ENCODE measurements at regions not wholly inside any gene's neighbourhood (a gene's known extent, or its start where the extent isn't known, plus 50 kb on each side); places are given as distances from the start of the nearest gene placed in this dataset.

DNA sequence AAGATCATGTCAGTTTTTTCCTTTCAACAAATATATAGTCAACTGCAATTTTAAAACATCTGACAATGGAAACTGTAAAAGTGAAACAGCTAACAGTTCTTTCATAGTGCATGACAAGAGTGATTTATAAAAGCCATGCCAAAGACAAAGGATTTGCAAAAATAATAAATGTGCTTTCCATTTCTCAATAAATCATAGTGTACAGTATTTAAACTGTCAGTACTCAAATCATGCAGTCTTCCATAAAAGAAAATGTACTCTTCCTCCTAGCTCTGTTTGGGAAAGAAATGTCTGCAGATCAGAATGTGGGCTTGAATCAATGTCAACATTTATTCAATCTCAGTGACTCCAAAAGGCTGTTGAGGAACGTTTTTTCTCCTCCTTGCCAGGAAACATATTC is 131.7 kb upstream of the PDE1A start:
- Mint-ChIP-seq H3K36me3 (ENCODE audit: unreplicated experiment) (no peaks in the 10 kb centered on the region), H3K4me3 (ENCODE audit: unreplicated experiment) (no peak overlapping the region), H3K27me3 (ENCODE audit: unreplicated experiment) (peaks cover 5% of the 10 kb centered on the region), H3K4me1 (ENCODE audit: low read depth, unreplicated experiment) (no peaks in the 10 kb centered on the region), H3K9me3 (ENCODE audit: unreplicated experiment) (no peaks in the 10 kb centered on the region), H3K27ac (ENCODE audit: unreplicated experiment) (no peak overlapping the region)
- no peak for DNase-seq
- TF ChIP-seq, protein P1, sequence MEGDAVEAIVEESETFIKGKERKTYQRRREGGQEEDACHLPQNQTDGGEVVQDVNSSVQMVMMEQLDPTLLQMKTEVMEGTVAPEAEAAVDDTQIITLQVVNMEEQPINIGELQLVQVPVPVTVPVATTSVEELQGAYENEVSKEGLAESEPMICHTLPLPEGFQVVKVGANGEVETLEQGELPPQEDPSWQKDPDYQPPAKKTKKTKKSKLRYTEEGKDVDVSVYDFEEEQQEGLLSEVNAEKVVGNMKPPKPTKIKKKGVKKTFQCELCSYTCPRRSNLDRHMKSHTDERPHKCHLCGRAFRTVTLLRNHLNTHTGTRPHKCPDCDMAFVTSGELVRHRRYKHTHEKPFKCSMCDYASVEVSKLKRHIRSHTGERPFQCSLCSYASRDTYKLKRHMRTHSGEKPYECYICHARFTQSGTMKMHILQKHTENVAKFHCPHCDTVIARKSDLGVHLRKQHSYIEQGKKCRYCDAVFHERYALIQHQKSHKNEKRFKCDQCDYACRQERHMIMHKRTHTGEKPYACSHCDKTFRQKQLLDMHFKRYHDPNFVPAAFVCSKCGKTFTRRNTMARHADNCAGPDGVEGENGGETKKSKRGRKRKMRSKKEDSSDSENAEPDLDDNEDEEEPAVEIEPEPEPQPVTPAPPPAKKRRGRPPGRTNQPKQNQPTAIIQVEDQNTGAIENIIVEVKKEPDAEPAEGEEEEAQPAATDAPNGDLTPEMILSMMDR (IDR thresholded peaks at IDR 0.05; ENCODE audit: partially characterized antibody, unreplicated experiment) = no peak

DNA sequence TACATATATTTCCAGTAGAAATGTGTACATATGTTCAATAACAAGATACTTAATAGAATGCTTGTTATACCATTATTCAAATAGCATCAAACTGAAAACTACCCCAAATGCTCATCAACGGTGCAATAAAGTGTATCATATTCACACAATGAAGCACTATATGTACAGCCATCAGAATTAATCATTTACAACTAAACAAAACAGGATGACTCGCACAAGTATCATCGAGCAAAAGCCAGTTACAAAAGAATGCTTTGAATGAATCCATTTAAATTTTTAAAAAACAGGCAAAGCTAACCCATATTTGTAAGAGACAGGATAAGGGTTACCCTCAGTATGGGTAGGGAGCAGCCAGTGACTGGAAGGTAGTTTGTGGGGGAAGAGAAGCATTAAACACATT is 132.8 kb upstream of the PDE1A start:
- TF ChIP-seq, protein P1 (IDR thresholded peaks at IDR 0.05; ENCODE audit: partially characterized antibody, unreplicated experiment) = no peak
- Mint-ChIP-seq H3K36me3 (ENCODE audit: unreplicated experiment) (no peaks in the 10 kb centered on the region), H3K27ac (ENCODE audit: unreplicated experiment) (no peak overlapping the region), H3K9me3 (ENCODE audit: unreplicated experiment) (no peaks in the 10 kb centered on the region), H3K4me1 (ENCODE audit: low read depth, unreplicated experiment) (no peaks in the 10 kb centered on the region), H3K27me3 (ENCODE audit: unreplicated experiment) (peaks cover 7% of the 10 kb centered on the region), H3K4me3 (ENCODE audit: unreplicated experiment) (no peak overlapping the region)
- no peak for DNase-seq

DNA sequence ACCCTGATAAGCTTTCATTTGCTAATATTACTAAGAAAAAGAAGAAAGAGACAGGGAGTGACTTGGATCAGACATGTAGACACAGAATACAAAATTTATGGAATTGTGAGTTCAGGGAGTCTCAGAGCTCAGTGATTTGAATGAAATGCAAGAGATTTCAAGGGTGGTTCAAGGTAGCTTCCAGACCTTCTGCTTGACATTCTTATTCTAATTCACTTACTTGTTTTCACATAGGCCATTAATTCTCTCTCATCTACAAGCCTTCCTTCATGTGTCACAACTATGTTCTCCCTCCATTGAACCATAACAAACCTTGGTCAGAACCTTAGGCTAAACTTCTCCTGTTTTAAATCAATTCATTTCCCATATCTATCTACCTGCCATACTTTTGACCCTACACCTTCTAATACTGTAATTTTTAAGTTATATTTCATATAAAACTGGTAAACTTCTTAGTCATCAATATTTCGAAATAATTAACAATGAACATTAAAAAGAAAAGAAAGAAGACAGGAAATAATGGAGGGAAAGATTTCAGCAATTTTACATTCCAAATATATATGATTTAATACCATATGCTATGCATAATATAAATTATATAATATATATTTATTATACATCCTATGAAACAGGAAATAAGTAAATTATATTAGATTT is 139.2 kb upstream of the PDE1A start:
- TF ChIP-seq, protein P1 (IDR thresholded peaks at IDR 0.05; ENCODE audit: partially characterized antibody, unreplicated experiment) = no peak
- H3K9me3 Mint-ChIP-seq (ENCODE audit: unreplicated experiment) = no peaks in the 10 kb centered on the region
- no peak overlapping the region for H3K4me3 Mint-ChIP-seq (ENCODE audit: unreplicated experiment)

DNA sequence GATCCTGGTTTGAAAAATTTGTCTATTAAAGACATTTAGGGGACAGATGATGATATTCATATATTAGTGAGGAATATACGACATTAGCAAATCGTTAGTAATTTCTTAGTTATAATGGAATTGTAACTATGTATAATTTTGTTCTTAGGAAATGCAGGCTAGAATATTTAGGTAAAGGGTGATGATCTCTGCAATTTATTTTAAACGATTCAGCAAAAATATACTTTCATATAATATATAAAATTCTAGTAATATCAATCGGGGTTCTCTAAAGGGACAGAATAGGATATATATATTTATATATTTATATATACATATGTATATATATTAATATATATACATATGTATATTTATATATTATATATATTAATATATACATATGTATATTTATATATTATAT is 142.5 kb upstream of the DNAJC10 start:
- H3K27ac Mint-ChIP-seq (ENCODE audit: unreplicated experiment) = no peak overlapping the region
- TF ChIP-seq, protein P1 (IDR thresholded peaks at IDR 0.05; ENCODE audit: partially characterized antibody, unreplicated experiment) = no peak
- no peak for DNase-seq
- no peaks in the 10 kb centered on the region for H3K9me3 Mint-ChIP-seq (ENCODE audit: unreplicated experiment)
- no peaks in the 10 kb centered on the region for H3K4me1 Mint-ChIP-seq (ENCODE audit: low read depth, unreplicated experiment)
- H3K36me3 Mint-ChIP-seq (ENCODE audit: unreplicated experiment) = no peaks in the 10 kb centered on the region
- no peak overlapping the region for H3K4me3 Mint-ChIP-seq (ENCODE audit: unreplicated experiment)
- H3K27me3 Mint-ChIP-seq (ENCODE audit: unreplicated experiment) = no peaks in the 10 kb centered on the region

More for the DNA sequence above, 139.2 kb upstream of the PDE1A start:
- no peak for DNase-seq
- no peaks in the 10 kb centered on the region for H3K36me3 Mint-ChIP-seq (ENCODE audit: unreplicated experiment)
- H3K27me3 Mint-ChIP-seq (ENCODE audit: unreplicated experiment) = peaks cover 5% of the 10 kb centered on the region
- no peaks in the 10 kb centered on the region for H3K4me1 Mint-ChIP-seq (ENCODE audit: low read depth, unreplicated experiment)
- no peak overlapping the region for H3K27ac Mint-ChIP-seq (ENCODE audit: unreplicated experiment)

DNA sequence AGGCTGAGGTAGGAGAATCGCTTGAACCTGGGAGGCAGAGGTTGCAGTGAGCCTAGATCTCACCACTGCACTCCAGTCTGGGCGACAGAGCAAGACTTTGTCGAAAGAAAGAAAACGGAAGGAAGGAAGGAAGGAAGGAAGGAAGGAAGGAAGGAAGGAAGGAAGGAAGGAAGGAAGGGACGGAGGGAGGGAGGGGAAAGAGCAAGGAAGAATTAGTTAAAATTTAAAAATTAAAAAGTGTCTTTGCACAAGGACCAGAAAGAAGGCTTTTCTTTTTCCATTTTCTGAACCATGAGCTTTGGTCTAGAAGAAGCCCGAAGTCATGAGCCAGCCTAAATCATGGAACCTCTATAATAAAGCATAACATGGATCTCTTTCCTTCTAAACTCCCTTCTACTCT is 138.2 kb upstream of the DNAJC10 start:
- Mint-ChIP-seq H3K27ac (ENCODE audit: unreplicated experiment) (no peak overlapping the region), H3K4me3 (ENCODE audit: unreplicated experiment) (no peak overlapping the region), H3K36me3 (ENCODE audit: unreplicated experiment) (no peaks in the 10 kb centered on the region), H3K27me3 (ENCODE audit: unreplicated experiment) (no peaks in the 10 kb centered on the region), H3K9me3 (ENCODE audit: unreplicated experiment) (no peaks in the 10 kb centered on the region), H3K4me1 (ENCODE audit: low read depth, unreplicated experiment) (no peaks in the 10 kb centered on the region)
- TF ChIP-seq, protein P1 (IDR thresholded peaks at IDR 0.05; ENCODE audit: partially characterized antibody, unreplicated experiment) = no peak
- DNase-seq = no peak
